HEK293 (cell line): ENCODE measurements at regions not wholly inside any gene's neighbourhood (a gene's known extent, or its start where the extent isn't known, plus 50 kb on each side); places are given as distances from the start of the nearest gene placed in this dataset.

Experiments used
- CTCF ChIA-PET: fragments of 350-600 bp; formaldehyde crosslinking; extraction: SDS; loops from one replicate; lab custom pipeline; 2021; ENCODE audit warnings: antibody characterized with exemption; lab: Yijun Ruan, JAX
- POLR2A ChIA-PET: fragments of 300-600 bp; formaldehyde crosslinking; extraction: SDS; loops from one replicate; lab custom pipeline; 2020; ENCODE audit warnings: antibody characterized with exemption, inconsistent platforms; lab: Yijun Ruan, JAX
- H3K27ac ChIP-seq: fragments of 200-500 bp; sonication (Bioruptor generic); 2 replicates; pipeline ENCODE4 v1.5.1; 2014; ENCODE audit warnings: low read depth, low read length, control low read depth, inconsistent platforms; ENCODE audit errors: extremely low read depth
- H3K36me3 ChIP-seq, 2 experiments: fragments of 200-500 bp in 1 of 2; sonication (Bioruptor generic) in 1 of 2; 1 replicate in 1 of 2; 2 replicates in 1 of 2; pipeline ENCODE4 v1.5.1; 2014 to 2017; ENCODE audit warnings: inconsistent platforms in 2 of 2, low read length in 2 of 2; ENCODE audit not compliant: control insufficient read depth in 2 of 2, insufficient read depth in 1 of 2
- H3K4me1 ChIP-seq: fragments of 200-500 bp; sonication (Bioruptor generic); 2 replicates; pipeline ENCODE4 v1.5.1; 2014; ENCODE audit warnings: mild to moderate bottlenecking, low read length, inconsistent platforms; ENCODE audit not compliant: control insufficient read depth, insufficient read depth
- H3K4me3 ChIP-seq: 2 replicates; pipeline ENCODE4 v1.5.1; 2011; ENCODE audit warnings: low read depth, mild to moderate bottlenecking, control low read depth, low read length, moderate library complexity
- H3K9me3 ChIP-seq: fragments of 200-500 bp; sonication (Bioruptor generic); 2 replicates; pipeline ENCODE4 v1.5.1; 2014; ENCODE audit warnings: low read depth, low read length, inconsistent platforms; ENCODE audit not compliant: control insufficient read depth, insufficient read depth
- ATF2 ChIP-seq: fragments of 450-650 bp; formaldehyde crosslinking; IDR thresholded peaks from 2 replicates; pipeline ENCODE4 v1.5.1; 2016; ENCODE audit warnings: missing biosample characterization, missing genetic modification characterization, low read depth
- BCL11B ChIP-seq: fragments of 450-650 bp; formaldehyde crosslinking; IDR thresholded peaks from 2 replicates; pipeline ENCODE4 v1.5.1; 2016; ENCODE audit warnings: low read depth, missing biosample characterization, missing genetic modification characterization
- EGR2 ChIP-seq: fragments of 450-650 bp; formaldehyde crosslinking; IDR thresholded peaks from 2 replicates; pipeline ENCODE4 v1.5.1; 2016; ENCODE audit warnings: low read depth, missing biosample characterization, missing genetic modification characterization
- KLF17 ChIP-seq: fragments of 450-650 bp; formaldehyde crosslinking; IDR thresholded peaks from 2 replicates; pipeline ENCODE4 v1.5.1; 2016; ENCODE audit warnings: missing biosample characterization, missing genetic modification characterization
- PATZ1 ChIP-seq: fragments of 450-650 bp; formaldehyde crosslinking; IDR thresholded peaks from 2 replicates; pipeline ENCODE4 v1.5.1; 2016; ENCODE audit warnings: missing biosample characterization, missing genetic modification characterization
- SCRT2 ChIP-seq: fragments of 450-650 bp; formaldehyde crosslinking; IDR thresholded peaks from 2 replicates; pipeline ENCODE4 v1.5.1; 2016; ENCODE audit warnings: missing biosample characterization, missing genetic modification characterization
- SETDB1 ChIP-seq: IDR thresholded peaks from one replicate; pipeline ENCODE4 v1.6.1; 2017; ENCODE audit warnings: mild to moderate bottlenecking, low read length, moderate library complexity, mixed read lengths; ENCODE audit not compliant: insufficient read length
- ZBTB17 ChIP-seq: fragments of 450-650 bp; formaldehyde crosslinking; IDR thresholded peaks from 2 replicates; pipeline ENCODE4 v1.5.1; 2016; ENCODE audit warnings: missing biosample characterization, missing genetic modification characterization
- ZNF132 ChIP-seq: fragments of 450-650 bp; formaldehyde crosslinking; IDR thresholded peaks from 2 replicates; pipeline ENCODE4 v1.5.1; 2017; ENCODE audit warnings: missing biosample characterization, missing genetic modification characterization, borderline replicate concordance
- ZNF19 ChIP-seq: fragments of 450-650 bp; formaldehyde crosslinking; IDR thresholded peaks from 2 replicates; pipeline ENCODE4; 2016; ENCODE audit warnings: missing biosample characterization, missing genetic modification characterization, low read depth
- ZNF223 ChIP-seq: fragments of 450-650 bp; formaldehyde crosslinking; IDR thresholded peaks from 2 replicates; pipeline ENCODE4 v1.5.1; 2016; ENCODE audit warnings: missing biosample characterization, missing genetic modification characterization
- ZNF280C ChIP-seq: fragments of 450-650 bp; formaldehyde crosslinking; IDR thresholded peaks from 2 replicates; pipeline ENCODE4 v1.5.1; 2016; ENCODE audit warnings: missing biosample characterization, missing genetic modification characterization
- ZNF311 ChIP-seq: fragments of 450-650 bp; formaldehyde crosslinking; IDR thresholded peaks from 2 replicates; pipeline ENCODE4 v1.5.1; 2017; ENCODE audit warnings: missing biosample characterization, missing genetic modification characterization, borderline replicate concordance
- ZNF324 ChIP-seq: fragments of 450-650 bp; formaldehyde crosslinking; IDR thresholded peaks from 2 replicates; pipeline ENCODE4 v1.5.1; 2016; ENCODE audit warnings: missing biosample characterization, missing genetic modification characterization
- ZNF366 ChIP-seq: fragments of 450-650 bp; formaldehyde crosslinking; conservative IDR thresholded peaks from 2 replicates; pipeline ENCODE4 v1.5.1; 2016; ENCODE audit warnings: missing biosample characterization, missing genetic modification characterization
- ZNF473 ChIP-seq: fragments of 450-650 bp; formaldehyde crosslinking; IDR thresholded peaks from 2 replicates; pipeline ENCODE4 v1.5.1; 2017; ENCODE audit warnings: missing biosample characterization, missing genetic modification characterization
- ZNF544 ChIP-seq: fragments of 450-650 bp; formaldehyde crosslinking; IDR thresholded peaks from 2 replicates; pipeline ENCODE4 v1.5.0; 2017; ENCODE audit warnings: missing biosample characterization, missing genetic modification characterization
- ZNF548 ChIP-seq: fragments of 450-650 bp; formaldehyde crosslinking; IDR thresholded peaks from 2 replicates; pipeline ENCODE4 v1.5.1; 2016; ENCODE audit warnings: missing biosample characterization, missing genetic modification characterization
- ZNF561 ChIP-seq: fragments of 450-650 bp; IDR thresholded peaks from 2 replicates; pipeline ENCODE4 v1.5.1; 2018; ENCODE audit warnings: missing biosample characterization, missing genetic modification characterization, borderline replicate concordance
- ZNF76 ChIP-seq: fragments of 450-650 bp; formaldehyde crosslinking; IDR thresholded peaks from 2 replicates; pipeline ENCODE4; 2016; ENCODE audit warnings: low read depth, missing biosample characterization, missing genetic modification characterization, borderline replicate concordance
- TF ChIP-seq, protein P1 (sequence below): fragments of 450-650 bp; formaldehyde crosslinking; IDR thresholded peaks from 2 replicates; pipeline ENCODE4 v1.5.1; 2016; ENCODE audit warnings: missing biosample characterization, missing genetic modification characterization
- TF ChIP-seq, protein P2 (sequence below): sonication (generic); formaldehyde crosslinking; IDR thresholded peaks from 2 replicates; pipeline ENCODE4 v1.8.1; 2022; ENCODE audit warnings: mild to moderate bottlenecking, moderate library complexity, missing genetic modification reagents

- Histone ChIP-seq H3K36me3 (no peaks in the 10 kb centered on the region), H3K4me3 (no peak overlapping the region)
- TF ChIP-seq ZNF473 (no peak), KLF17 (tag by site-specific recombination) (no peak), PATZ1 (tag by site-specific recombination) (no peak), ZNF544 (tag by site-specific recombination) (no peak), ZNF324 (tag by site-specific recombination) (no peak), SCRT2 (tag by site-specific recombination) (no peak), SETDB1 (no peak)
- TF ChIP-seq, protein P1, sequence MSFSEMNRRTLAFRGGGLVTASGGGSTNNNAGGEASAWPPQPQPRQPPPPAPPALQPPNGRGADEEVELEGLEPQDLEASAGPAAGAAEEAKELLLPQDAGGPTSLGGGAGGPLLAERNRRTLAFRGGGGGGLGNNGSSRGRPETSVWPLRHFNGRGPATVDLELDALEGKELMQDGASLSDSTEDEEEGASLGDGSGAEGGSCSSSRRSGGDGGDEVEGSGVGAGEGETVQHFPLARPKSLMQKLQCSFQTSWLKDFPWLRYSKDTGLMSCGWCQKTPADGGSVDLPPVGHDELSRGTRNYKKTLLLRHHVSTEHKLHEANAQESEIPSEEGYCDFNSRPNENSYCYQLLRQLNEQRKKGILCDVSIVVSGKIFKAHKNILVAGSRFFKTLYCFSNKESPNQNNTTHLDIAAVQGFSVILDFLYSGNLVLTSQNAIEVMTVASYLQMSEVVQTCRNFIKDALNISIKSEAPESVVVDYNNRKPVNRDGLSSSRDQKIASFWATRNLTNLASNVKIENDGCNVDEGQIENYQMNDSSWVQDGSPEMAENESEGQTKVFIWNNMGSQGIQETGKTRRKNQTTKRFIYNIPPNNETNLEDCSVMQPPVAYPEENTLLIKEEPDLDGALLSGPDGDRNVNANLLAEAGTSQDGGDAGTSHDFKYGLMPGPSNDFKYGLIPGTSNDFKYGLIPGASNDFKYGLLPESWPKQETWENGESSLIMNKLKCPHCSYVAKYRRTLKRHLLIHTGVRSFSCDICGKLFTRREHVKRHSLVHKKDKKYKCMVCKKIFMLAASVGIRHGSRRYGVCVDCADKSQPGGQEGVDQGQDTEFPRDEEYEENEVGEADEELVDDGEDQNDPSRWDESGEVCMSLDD (tag by site-specific recombination), result no peak
- TF ChIP-seq, all 188 proteins: peak for 0
- no peak overlapping the region for H3K27ac ChIP-seq
- POLR2A ChIA-PET, result no interaction called here
- CTCF ChIA-PET, result no interaction called here
- no peaks in the 10 kb centered on the region for H3K4me1 ChIP-seq
- H3K9me3 ChIP-seq, result no peaks in the 10 kb centered on the region
Observed at GRCh38 chr13:111548805-111549204, 228.4 kb downstream of the TEX29 start.

DNA sequence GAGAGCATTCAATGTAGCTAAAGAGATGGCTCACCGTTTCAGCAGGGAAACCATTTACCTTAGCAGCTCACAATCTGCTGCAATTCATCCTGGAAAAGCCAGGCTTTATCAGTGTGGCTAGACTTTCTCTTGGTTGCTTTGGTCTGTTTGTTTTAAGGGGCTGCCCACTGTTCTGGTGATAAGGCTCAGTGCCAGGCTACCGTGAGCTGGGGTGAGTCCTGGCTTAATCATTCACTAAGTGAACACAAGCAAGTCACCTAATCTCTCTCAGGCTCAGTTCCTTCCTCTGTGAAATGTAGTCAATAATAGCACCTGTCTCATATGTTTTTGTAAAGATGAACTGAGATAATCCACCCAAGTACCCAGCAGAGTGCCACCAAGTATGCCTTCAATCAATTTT lies 229.0 kb downstream of the TEX29 start:
- Histone ChIP-seq H3K4me1 (no peaks in the 10 kb centered on the region), H3K36me3 (no peaks in the 10 kb centered on the region), H3K27ac (no peak overlapping the region)
- no peak for TF ChIP-seq ZNF223 (tag by site-specific recombination)
- TF ChIP-seq ATF2 (tag by site-specific recombination), result no peak
- TF ChIP-seq, protein P2, sequence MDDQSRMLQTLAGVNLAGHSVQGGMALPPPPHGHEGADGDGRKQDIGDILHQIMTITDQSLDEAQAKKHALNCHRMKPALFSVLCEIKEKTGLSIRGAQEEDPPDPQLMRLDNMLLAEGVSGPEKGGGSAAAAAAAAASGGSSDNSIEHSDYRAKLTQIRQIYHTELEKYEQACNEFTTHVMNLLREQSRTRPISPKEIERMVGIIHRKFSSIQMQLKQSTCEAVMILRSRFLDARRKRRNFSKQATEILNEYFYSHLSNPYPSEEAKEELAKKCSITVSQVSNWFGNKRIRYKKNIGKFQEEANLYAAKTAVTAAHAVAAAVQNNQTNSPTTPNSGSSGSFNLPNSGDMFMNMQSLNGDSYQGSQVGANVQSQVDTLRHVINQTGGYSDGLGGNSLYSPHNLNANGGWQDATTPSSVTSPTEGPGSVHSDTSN, result no peak
- TF ChIP-seq, all 188 proteins: peak for 0
- ChIA-PET POLR2A (no interaction called here), CTCF (no interaction called here)
- Histone ChIP-seq H3K4me3 (no peak overlapping the region), H3K9me3 (no peaks in the 10 kb centered on the region)

GRCh38 chr13:111550062-111550461 lies 229.6 kb downstream of the TEX29 start:
- ChIA-PET POLR2A (no interaction called here), CTCF (no interaction called here)
- Histone ChIP-seq H3K9me3 (no peaks in the 10 kb centered on the region), H3K4me1 (no peaks in the 10 kb centered on the region), H3K36me3 (no peaks in the 10 kb centered on the region), H3K27ac (no peak overlapping the region), H3K4me3 (no peak overlapping the region)
- TF ChIP-seq ZNF366 (tag by site-specific recombination), result peak; percentile 95
- no peak for TF ChIP-seq ZNF548
- TF ChIP-seq ZNF19 (tag by site-specific recombination), result no peak
- no peak for TF ChIP-seq BCL11B (tag by site-specific recombination)
- TF ChIP-seq ZNF280C (tag by site-specific recombination), result no peak
- no peak for TF ChIP-seq ZNF76
- no peak for TF ChIP-seq ZNF132 (tag by site-specific recombination)
- no peak for TF ChIP-seq EGR2 (tag by site-specific recombination)
- TF ChIP-seq ZNF311 (tag by site-specific recombination), result no peak
- TF ChIP-seq ZNF561, result no peak
- peak; percentile 84 for TF ChIP-seq ZBTB17 (tag by site-specific recombination)
